Ovary (tissue), 7 donors: ENCODE measurements at regions not wholly inside any gene's neighbourhood (a gene's known extent, or its start where the extent isn't known, plus 50 kb on each side); places are given as distances from the start of the nearest gene placed in this dataset.

Experiments used
- DNase-seq, 5 donors: peaks; one replicate each; pipeline ENCODE4 v3.0.0-alpha.2; 2019 to 2020
- H3K27ac ChIP-seq, 2 donors: fragments of 200-600 bp; one replicate each; pipeline versions ENCODE4 v1.5.1 to v1.8.0; 2019 to 2022
- H3K27me3 ChIP-seq: fragments of 200-600 bp; one replicate; pipeline ENCODE4 v1.8.0; 2022
- H3K36me3 ChIP-seq: fragments of 200-600 bp; sonication (generic); one replicate; pipeline ENCODE4 v1.5.1; 2019
- H3K4me1 ChIP-seq: one replicate; pipeline ENCODE4 v1.8.1; 2013; ENCODE audit warnings: mild to moderate bottlenecking, moderate library complexity; ENCODE audit not compliant: insufficient read depth
- H3K4me3 ChIP-seq: fragments of 200-600 bp; sonication (generic); one replicate; pipeline ENCODE4 v1.5.1; 2017
- H3K9me3 ChIP-seq, 2 donors: fragments of 200-600 bp in 1 of 2; sonication (generic) in 1 of 2; one replicate each; pipeline versions ENCODE4 v1.5.1 to v1.8.1; 2013 to 2019; ENCODE audit warnings: mild to moderate bottlenecking in 1 of 2, moderate library complexity in 1 of 2
- EP300 ChIP-seq: sonication (generic); formaldehyde crosslinking; IDR thresholded peaks from one replicate; pipeline ENCODE4 v1.6.1; 2017; ENCODE audit warnings: antibody characterized with exemption
- POLR2A ChIP-seq: fragments of 450-650 bp; IDR thresholded peaks from one replicate; pipeline ENCODE4 v1.6.1; 2017; ENCODE audit warnings: antibody characterized with exemption, mild to moderate bottlenecking, moderate library complexity
- WGBS, 3 donors: extraction: QIAGEN DNeasy Blood & Tissue Kit in 1 of 3; methylation state at CpG; one replicate each; pipeline versions ENCODE4 v1.1.5 to v1.1.7; 2013 to 2017; 5-methylcytosine and 5-hydroxymethylcytosine counted together
- intact Hi-C, 4 donors: fragments of 100-400 bp; cut with DNase I; formaldehyde crosslinking; loops; one replicate each; pipeline versions ENCODE4 v1.11.0 to v1.15.1; 2022 to 2023
- TF ChIP-seq, protein P1 (sequence below), 3 donors: fragments of 450-650 bp in 2 of 3; fragments of 200-600 bp in 1 of 3; IDR thresholded peaks; one replicate each; pipeline versions ENCODE4 v1.5.1 to v1.8.0; 2016 to 2022; ENCODE audit warnings: antibody characterized with exemption in 3 of 3, mild to moderate bottlenecking in 1 of 3
- donor health status: DM: no; HTN: no; CAD: no; lungs with moderate emphysema.
- donor health status: DM: no; HTN: no; CAD: no.
- donor health status: Bipolar disorder and iron deficiency.
- donor health status: DM: no; HTN: no; CAD: no.
- donor health status: DM: yes; HTN: yes; CAD: no.

DNA sequence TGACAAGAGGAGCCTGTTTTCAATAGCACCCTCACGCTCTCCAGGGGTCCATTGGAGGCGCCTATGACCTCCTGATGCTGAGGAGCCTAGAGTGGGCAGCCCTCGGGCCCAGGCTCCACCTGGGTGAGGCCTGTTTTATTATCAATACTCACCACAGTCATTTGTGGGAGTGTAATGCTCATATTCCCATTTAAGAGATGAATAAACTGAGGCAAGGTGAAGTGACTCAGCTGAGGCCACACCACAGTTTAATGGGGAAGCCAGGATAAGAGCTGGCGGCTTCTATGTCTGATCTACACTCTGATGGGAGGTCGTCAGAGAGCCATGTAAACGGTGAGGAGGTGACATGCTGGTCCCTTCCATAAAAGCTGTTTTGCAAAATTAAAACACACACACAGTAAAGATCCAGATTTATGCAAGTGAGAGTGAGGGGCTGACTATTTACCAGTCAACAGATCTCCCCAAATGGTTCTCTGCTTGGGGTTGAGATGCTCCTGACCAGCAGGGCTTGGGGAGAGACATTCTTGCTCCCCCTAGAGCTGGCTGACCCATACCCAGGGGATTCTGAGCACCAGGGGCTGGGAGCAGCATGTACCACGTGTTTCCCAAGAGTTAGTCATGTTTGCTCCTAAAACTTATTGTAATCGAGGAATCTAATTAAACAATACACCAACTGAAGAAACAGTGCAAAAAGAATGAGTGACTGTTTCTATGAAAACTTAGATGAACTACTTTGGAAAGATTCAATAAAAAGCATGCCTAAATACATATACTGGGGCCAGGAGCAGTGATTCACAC is 81.0 kb upstream of the INSIG1 start:
- WGBS, 3 donors, result 73 to 80% (median 76%) methylated on average over 8 of the region's 8 CpGs
- Histone ChIP-seq H3K9me3 (no peaks in the 10 kb centered on the region), H3K36me3 (no peaks in the 10 kb centered on the region), H3K4me1 (no peaks in the 10 kb centered on the region), H3K4me3 (no peak overlapping the region), H3K27ac (no peak overlapping the region), H3K27me3 (no peaks in the 10 kb centered on the region)
- intact Hi-C loops, result no loop called here
- TF ChIP-seq, protein P1, sequence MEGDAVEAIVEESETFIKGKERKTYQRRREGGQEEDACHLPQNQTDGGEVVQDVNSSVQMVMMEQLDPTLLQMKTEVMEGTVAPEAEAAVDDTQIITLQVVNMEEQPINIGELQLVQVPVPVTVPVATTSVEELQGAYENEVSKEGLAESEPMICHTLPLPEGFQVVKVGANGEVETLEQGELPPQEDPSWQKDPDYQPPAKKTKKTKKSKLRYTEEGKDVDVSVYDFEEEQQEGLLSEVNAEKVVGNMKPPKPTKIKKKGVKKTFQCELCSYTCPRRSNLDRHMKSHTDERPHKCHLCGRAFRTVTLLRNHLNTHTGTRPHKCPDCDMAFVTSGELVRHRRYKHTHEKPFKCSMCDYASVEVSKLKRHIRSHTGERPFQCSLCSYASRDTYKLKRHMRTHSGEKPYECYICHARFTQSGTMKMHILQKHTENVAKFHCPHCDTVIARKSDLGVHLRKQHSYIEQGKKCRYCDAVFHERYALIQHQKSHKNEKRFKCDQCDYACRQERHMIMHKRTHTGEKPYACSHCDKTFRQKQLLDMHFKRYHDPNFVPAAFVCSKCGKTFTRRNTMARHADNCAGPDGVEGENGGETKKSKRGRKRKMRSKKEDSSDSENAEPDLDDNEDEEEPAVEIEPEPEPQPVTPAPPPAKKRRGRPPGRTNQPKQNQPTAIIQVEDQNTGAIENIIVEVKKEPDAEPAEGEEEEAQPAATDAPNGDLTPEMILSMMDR (IDR thresholded peaks at IDR 0.05), result no peak
- TF ChIP-seq POLR2A, result no peak
- TF ChIP-seq EP300, result no peak
- no peak for DNase-seq

DNA sequence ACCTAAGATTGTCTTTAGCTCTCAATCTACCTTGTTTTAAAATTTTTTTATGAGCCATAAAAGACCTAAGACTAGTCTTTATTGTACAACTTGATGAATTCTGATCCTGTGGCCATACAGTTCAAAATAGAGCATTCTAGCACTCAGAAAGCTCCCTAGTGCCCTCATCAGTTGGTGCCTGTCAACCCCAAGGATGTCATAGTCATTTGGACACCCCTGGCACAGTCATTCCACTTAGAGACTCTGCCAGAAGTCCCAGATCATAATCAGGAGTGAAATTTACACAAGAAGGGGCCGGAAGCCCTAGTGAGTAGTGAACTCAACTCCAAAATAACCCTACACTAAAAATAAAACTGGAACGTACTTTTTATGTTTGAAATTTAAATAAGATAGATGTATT is 80.0 kb upstream of the INSIG1 start:
- TF ChIP-seq, protein P1 (IDR thresholded peaks at IDR 0.05), result no peak
- TF ChIP-seq POLR2A, result no peak
- no peak for TF ChIP-seq EP300
- no peaks in the 10 kb centered on the region for H3K27me3 ChIP-seq
- no peaks in the 10 kb centered on the region for H3K4me1 ChIP-seq
- DNase-seq, result no peak
- H3K36me3 ChIP-seq, result no peaks in the 10 kb centered on the region
- intact Hi-C loops, result no loop called here
- no peak overlapping the region for H3K27ac ChIP-seq
- H3K9me3 ChIP-seq, result no peaks in the 10 kb centered on the region
- 78 to 86% (median 81%) methylated on average over 2 of the region's 2 CpGs for WGBS, 3 donors
- no peak overlapping the region for H3K4me3 ChIP-seq

DNA sequence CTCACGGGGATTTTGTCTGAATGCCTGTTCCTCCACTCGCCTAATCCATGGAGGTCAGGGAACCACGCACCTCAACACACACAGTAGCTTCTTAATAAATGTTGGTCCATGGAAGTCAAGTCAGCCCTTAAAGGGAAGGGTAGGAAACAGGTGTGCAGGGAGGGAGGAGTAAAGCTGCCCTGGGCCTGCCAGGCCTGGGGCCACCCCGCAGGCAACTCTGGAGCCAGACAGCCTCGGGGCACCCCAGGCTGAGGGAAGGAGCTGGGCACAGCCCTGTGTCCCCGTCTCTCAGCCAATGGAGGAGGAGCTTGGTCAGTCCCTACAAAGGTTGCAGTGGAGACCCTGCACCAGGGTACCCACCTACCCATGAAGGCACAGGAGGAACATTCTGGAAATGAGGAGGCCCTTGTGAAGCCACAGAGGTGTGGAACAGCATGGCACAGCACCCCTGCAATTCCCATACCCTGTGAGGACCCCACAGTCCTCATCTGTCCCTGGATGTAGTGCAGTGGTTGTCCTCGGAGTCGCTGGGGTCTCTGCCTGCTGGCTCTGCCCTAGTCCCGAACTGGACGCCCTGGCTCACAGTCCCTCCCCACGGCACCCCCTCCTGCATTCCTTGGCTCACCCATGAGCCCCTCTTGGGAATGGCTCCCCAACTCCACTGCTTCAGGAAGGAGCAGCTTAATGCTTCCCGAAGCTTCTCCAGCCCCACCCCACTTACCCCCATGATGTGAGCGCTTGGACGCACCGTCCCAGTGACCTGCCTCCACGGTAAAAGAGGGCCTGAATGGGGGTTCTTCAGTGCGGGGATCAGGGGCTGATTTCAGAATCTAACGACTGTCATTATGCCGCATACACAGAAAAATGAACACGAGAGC is 79.2 kb upstream of the INSIG1 start:
- no peaks in the 10 kb centered on the region for H3K4me1 ChIP-seq
- no peak for DNase-seq
- WGBS, 3 donors, result 78 to 83% (median 82%) methylated on average over 19 to 20 of the region's 20 CpGs

DNA sequence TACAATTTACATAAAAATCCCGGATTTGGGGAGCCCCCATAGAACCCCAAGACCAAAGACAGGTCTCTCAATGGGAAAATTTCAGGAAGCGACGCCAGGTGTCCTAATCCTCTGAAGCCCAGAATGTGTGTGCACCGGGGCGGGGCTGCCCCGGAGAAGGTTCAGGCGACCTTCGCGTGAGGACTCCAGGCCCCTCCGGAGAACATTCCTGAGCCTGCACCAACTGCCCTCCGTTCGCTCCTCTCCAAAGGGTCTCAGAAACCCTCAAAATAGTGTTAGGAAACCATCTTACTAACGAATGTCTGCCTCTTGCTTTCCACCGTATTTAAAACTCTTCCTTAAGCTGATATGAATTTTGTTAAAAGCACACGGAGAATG is 78.5 kb upstream of the INSIG1 start:
- no peak for DNase-seq
- 68 to 75% (median 72%) methylated on average over 15 of the region's 15 CpGs for WGBS, 3 donors
- no peak overlapping the region for H3K4me3 ChIP-seq
- no peaks in the 10 kb centered on the region for H3K9me3 ChIP-seq
- H3K27ac ChIP-seq, result no peak overlapping the region
- TF ChIP-seq POLR2A, result no peak
- TF ChIP-seq, protein P1 (IDR thresholded peaks at IDR 0.05), result no peak
- no peak for TF ChIP-seq EP300
- no peaks in the 10 kb centered on the region for H3K27me3 ChIP-seq
- no peaks in the 10 kb centered on the region for H3K36me3 ChIP-seq
- no peaks in the 10 kb centered on the region for H3K4me1 ChIP-seq
- intact Hi-C loops, result no loop called here

More for the DNA sequence above, 79.2 kb upstream of the INSIG1 start:
- TF ChIP-seq EP300 (no peak), POLR2A (no peak)
- TF ChIP-seq, protein P1 (IDR thresholded peaks at IDR 0.05), result no peak
- no peaks in the 10 kb centered on the region for H3K9me3 ChIP-seq
- intact Hi-C loops, result no loop called here
- no peak overlapping the region for H3K27ac ChIP-seq
- no peaks in the 10 kb centered on the region for H3K36me3 ChIP-seq
- H3K4me3 ChIP-seq, result no peak overlapping the region
- no peaks in the 10 kb centered on the region for H3K27me3 ChIP-seq
